C4-2B (cell line): ENCODE measurements at regions not wholly inside any gene's neighbourhood (a gene's known extent, or its start where the extent isn't known, plus 50 kb on each side); places are given as distances from the start of the nearest gene placed in this dataset.

Source experiments
- ZFX ChIP-seq: fragments of 450-650 bp; IDR thresholded peaks from 2 replicates; pipeline ENCODE4 v1.6.1; 2017
- TF ChIP-seq, protein P1 (sequence below): fragments of 450-650 bp; conservative IDR thresholded peaks from 2 replicates; pipeline ENCODE4 v1.5.1; 2017; ENCODE audit warnings: mild to moderate bottlenecking

DNA sequence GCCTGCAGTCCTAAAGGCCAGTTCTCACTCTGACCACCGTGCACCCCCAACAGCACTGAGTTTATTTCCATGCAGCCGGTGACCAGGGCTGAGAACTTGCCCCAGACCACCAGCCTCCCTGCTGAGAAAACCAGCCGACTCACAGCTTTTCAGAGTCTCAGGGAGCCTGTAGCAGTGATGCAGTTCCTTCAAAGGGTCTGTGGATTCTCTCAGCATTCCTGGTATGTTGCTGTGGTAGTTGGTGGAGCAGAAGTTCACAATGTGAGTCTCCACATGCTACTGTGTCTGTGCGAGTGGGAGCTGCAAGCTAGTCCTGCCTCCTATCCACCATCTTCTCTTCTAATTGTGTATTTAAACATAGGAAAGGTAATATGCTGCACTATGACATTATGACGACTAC is 254.9 kb upstream of the KLF12 start:
- TF ChIP-seq, protein P1, sequence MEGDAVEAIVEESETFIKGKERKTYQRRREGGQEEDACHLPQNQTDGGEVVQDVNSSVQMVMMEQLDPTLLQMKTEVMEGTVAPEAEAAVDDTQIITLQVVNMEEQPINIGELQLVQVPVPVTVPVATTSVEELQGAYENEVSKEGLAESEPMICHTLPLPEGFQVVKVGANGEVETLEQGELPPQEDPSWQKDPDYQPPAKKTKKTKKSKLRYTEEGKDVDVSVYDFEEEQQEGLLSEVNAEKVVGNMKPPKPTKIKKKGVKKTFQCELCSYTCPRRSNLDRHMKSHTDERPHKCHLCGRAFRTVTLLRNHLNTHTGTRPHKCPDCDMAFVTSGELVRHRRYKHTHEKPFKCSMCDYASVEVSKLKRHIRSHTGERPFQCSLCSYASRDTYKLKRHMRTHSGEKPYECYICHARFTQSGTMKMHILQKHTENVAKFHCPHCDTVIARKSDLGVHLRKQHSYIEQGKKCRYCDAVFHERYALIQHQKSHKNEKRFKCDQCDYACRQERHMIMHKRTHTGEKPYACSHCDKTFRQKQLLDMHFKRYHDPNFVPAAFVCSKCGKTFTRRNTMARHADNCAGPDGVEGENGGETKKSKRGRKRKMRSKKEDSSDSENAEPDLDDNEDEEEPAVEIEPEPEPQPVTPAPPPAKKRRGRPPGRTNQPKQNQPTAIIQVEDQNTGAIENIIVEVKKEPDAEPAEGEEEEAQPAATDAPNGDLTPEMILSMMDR: no peak
- TF ChIP-seq ZFX: no peak
